Astrocyte (in vitro differentiated cells and primary cell): ENCODE measurements at regions not wholly inside any gene's neighbourhood (a gene's known extent, or its start where the extent isn't known, plus 50 kb on each side); places are given as distances from the start of the nearest gene placed in this dataset.

ENCODE experiments used
- EZH2 ChIP-seq: IDR thresholded peaks from 2 replicates; pipeline ENCODE4 v1.6.1; 2012; ENCODE audit warnings: mild to moderate bottlenecking, low read length, inconsistent platforms; ENCODE audit not compliant: insufficient read depth
- TF ChIP-seq, protein P1 (sequence below): IDR thresholded peaks from 2 replicates; pipeline ENCODE4 v1.5.1; 2011; ENCODE audit warnings: low read depth, mild to moderate bottlenecking, inconsistent platforms, low read length, moderate library complexity; ENCODE audit not compliant: insufficient read depth

GRCh38 chr6:19169366-19169765 is 667.8 kb upstream of the ID4 start:
- TF ChIP-seq, protein P1, sequence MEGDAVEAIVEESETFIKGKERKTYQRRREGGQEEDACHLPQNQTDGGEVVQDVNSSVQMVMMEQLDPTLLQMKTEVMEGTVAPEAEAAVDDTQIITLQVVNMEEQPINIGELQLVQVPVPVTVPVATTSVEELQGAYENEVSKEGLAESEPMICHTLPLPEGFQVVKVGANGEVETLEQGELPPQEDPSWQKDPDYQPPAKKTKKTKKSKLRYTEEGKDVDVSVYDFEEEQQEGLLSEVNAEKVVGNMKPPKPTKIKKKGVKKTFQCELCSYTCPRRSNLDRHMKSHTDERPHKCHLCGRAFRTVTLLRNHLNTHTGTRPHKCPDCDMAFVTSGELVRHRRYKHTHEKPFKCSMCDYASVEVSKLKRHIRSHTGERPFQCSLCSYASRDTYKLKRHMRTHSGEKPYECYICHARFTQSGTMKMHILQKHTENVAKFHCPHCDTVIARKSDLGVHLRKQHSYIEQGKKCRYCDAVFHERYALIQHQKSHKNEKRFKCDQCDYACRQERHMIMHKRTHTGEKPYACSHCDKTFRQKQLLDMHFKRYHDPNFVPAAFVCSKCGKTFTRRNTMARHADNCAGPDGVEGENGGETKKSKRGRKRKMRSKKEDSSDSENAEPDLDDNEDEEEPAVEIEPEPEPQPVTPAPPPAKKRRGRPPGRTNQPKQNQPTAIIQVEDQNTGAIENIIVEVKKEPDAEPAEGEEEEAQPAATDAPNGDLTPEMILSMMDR = no peak
- no peak for TF ChIP-seq EZH2
